GM11168 (cell line): ENCODE measurements at regions not wholly inside any gene's neighbourhood (a gene's known extent, or its start where the extent isn't known, plus 50 kb on each side); places are given as distances from the start of the nearest gene placed in this dataset.

Source experiments
- in situ Hi-C: fragments of 300-500 bp; cut with MboI; formaldehyde crosslinking; loops from one replicate; pipeline ENCODE4 v1.12.0; 2022; ENCODE audit warnings: low sequenced_read_pairs; ENCODE audit not compliant: unreplicated experiment

DNA sequence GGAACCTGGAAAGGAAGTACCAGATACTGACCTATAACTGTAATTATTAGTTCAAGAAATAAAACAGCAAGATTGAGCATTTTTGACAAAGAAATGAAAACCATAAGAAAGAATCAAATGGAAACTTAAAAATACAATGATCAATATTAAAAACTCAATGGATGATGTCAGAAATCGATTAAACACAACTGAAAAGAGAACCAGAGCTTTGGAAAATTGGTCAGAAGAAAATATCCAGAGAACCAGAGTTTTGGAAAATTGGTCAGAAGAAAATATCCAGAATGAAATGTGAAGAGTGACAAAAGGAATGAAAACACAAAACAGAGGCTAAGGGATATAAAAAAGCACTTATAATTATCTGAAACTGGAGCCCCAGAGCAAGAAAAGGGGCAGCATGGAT is 438.6 kb downstream of the AJAP1 start:
- in situ Hi-C loops, result no loop called here

DNA sequence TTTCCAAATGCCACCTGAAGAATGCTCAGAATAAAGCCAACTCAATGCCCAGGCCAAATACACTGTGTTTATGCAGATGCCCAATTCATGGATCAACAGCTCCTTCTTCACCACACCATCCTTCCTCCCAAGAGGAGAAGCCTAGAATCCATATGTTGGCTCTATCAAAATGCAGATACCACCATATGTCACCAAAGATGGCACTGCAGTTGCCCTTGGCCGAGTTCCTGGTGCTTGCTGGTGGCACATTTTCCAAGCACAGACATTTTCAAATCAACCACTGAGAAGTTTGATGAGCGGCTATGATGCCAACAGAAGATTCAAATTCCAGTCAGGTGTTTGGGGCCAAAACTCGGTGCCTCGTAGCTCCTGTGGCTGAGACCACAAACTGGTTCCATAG is 430.3 kb downstream of the AJAP1 start:
- in situ Hi-C loops, result no loop called here

DNA sequence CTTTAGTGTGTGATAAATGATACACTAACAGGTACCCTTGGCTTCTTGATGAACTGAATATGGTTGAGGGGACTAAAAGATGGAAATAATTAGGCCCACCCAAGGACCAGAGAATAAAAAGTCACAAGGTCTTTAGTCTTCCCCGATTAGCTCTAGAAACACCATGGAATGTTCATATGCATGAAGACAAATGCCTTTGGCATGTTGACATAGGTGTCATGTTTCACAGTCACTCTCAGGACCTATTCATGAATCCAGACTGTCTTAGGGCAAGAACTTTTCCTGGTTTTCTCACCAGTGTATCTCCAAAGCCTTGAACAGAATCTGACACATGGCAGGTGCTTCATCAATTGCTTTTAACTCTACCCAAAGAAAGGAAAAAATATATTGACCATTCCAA is 412.8 kb downstream of the AJAP1 start:
- in situ Hi-C loops, result no loop called here

DNA sequence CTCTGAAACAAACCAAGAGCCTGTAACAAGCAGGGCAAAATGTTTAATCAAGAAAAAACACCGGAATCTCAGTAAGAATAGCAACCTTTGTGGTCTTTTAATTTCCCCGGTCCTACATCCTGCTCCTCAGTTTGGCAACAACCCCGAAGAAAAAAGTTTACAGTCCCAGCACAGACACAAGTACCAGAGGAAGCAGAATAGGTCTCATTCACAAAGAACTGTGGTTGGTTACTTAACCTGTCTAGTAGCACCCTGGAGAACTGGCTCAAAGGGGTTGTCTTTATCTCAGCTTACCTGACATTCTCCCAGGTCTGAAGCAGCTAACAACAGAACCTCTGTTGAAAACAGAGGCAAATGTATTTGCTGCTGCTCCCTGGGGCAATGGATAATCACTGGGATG is 399.3 kb downstream of the AJAP1 start:
- in situ Hi-C loops, result no loop called here

DNA sequence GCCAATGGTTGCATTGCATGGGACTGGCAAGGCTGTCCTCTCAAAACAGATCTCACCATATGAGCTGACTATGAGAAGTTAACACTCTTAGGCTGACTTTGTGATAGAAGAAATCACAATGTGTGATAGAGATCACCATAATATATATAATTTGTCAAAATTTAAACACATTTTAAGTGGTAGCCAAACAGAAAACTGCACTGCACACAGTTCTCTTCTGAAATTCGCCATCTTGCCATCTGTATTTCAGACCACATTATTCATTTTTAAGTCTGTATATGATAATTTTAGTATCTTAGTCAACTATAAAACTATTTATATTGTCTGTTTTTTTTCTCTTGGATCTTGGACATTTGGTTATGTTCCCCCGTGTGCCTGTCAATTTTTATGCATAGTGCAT is 374.7 kb downstream of the AJAP1 start:
- in situ Hi-C loops, result no loop called here

DNA sequence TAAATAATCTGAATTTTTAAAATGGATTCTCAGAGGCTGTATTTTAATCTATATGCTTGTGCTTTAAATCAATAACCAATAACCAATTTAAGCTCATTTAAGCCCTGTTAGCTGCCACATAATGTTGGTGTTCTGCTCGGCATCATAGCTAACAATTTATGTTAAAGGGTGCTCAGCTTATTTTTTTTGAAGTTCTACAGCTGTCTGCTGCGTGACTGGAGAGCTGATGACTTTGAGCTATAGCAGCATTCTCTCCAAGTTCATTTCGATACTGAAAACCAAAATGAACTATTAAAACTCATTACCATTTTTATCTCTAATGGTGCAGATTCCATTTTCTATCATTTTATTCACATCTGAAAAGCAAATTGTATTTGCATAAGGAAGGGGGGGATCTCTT is 357.8 kb downstream of the AJAP1 start:
- in situ Hi-C loops, result no loop called here

DNA sequence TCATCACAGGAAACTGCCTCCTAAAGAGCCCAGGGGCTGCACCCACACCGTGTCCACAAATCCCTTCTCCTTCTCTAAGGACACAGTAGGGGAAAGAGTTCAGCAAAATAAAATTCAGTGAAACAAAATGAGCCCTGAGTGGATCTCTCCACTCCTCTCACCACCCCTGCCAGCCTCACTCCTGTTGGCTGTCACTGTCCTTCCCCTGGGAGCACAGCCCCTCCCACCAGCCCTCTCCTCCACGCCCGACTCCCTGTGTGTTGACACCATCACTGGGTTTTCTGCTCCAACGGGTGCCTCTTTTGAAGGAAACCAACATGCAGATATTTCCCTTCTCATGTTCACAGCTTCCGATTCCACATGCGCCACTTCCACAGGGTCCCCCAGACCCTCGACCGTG is 356.2 kb downstream of the AJAP1 start:
- in situ Hi-C loops, result no loop called here

DNA sequence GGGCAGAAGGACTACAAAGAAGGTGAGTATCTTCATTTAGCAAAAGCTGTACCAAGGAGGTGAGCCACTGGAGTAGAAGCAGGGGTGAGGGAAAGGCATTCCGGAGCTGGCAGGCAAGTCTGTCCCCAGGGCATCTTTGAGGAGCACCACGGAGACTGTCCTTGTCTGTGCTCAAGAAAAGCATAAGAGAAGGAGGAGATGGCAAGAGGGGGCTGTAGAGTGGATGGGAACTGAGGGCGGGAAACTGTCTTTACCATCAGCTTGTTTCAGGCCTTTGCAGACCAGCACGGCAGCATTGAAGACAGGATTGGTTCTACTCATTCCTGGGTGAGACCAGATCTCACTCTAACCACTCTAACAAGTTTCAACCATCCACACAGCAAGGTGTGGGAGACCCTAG is 355.8 kb downstream of the AJAP1 start:
- in situ Hi-C loops, result no loop called here

DNA sequence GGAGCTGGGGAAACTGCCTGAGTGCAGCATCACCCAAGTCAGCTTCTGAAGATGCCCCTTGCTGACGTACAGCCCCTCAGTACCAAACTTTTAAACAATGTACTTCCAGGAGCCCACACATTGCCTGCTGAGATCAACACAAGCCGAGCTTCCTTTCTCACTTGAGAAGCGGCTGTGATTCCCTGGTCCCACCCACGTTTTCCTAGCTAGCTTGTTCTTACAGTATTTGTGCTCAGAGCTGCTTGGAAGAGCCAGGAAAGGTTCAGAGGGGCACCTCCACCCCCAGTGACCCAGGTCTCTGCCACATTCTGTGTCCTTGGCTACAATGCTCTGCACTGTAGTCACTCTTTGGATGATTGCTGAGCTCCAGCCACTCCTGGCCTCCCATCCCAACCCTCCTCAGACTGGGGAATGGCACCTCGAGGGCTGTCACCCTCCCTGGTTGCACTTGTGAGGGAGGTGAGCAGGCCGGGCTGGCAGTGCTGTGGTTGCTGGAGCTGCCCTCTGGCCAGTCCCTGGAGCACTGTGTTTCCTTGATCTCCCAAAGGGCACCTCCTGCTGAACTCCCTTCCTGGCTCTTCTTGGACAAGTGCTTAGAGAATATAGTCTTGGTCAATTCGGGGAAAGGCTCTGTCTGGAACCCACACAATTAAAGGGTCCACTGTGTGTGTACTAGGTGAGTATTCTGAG is 355.1 kb downstream of the AJAP1 start:
- in situ Hi-C loops, result no loop called here

DNA sequence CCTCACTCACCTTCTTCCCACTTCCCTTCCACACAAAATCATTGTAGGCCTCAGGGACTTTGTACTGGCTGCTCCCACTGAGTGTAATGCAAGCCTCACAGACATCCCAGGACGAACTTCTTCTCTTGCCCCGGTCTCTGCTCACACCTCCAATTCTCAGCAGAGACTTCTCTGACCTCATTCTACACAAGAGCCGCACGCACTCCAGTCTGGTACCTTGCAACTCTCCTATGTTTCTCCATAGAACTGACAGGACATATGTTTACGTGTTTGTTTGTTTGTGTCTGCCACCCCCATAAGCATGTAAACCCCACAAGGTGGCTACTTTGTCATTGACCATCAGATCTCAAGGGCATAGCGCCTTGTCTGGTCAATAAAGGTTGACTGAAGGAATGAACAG is 350.8 kb downstream of the AJAP1 start:
- in situ Hi-C loops, result no loop called here

DNA sequence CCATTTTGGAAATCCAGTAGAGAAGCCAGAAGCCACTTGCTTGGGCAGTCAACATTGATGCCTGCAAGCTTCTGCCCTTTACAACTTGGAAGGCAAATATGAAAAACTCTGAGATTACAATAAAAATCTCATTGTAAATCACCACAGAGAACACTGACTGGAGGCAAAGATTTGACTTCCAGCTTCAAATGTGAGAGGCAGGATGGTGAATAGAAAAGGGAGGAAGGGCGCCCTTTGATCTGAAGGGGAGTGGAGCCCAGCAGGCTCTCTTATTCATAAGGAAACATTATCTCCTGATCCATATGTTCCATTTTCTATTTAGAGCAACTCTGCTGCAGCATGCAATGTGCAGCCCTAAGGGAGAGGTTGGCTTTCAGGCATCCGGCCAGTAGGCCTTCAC is 348.3 kb downstream of the AJAP1 start:
- in situ Hi-C loops, result no loop called here

DNA sequence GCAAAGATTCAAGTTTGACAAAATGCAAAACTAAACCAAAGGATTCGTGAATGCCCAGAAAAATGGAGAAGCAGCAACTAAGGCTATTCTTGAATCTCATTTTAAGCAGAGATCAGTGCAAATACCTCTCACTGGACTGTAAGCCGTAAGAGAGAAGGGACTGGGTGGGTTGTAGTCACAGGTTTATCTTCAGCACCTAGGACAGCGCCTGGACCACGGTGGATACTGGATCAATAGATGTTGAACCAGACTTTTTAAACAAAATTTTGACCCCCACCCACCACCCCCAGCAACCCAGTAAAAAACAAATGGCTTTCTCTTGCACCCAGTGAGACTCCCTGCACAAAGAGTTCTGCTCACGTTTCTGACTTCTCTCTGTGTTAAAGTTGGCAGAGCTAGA is 347.1 kb downstream of the AJAP1 start:
- in situ Hi-C loops, result no loop called here

DNA sequence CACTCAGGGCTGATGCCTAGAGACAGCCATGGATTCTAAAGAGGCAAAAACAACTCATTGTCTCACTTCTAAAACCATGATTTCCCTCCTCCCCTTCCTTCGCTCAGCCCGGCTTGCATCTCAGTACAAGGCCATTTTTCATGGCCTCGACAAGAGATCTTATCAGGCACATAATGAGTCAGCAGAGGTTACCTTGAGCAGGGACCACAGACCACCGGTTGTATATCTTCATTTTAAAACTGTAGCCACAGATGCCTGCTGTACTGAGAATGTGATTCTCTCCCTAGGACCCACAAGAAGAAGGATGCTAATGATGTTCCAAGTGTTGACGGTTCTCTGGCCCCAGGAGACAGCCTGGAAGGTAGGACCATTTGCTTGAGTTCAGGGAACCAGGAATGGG is 331.9 kb downstream of the AJAP1 start:
- in situ Hi-C loops, result no loop called here

DNA sequence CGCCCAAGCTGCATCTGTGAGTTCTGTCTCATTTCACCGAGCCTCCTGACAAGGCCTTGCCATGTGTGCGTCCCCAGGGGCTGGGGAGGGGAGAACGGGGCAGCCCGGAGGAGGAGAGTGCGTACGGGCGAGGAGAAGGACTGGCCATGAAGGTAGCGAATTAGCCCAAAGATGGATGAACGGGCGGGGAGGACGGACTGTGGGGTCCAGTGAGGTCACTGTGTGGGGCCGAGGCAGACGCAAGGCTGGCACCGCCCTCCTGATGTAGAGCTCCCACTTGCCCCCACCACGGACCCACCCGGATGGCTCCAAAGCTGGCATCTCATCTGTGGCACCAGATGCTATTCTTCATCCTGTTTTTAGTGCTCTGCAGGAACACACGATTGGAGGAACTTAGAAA is 330.4 kb downstream of the AJAP1 start:
- in situ Hi-C loops, result no loop called here

DNA sequence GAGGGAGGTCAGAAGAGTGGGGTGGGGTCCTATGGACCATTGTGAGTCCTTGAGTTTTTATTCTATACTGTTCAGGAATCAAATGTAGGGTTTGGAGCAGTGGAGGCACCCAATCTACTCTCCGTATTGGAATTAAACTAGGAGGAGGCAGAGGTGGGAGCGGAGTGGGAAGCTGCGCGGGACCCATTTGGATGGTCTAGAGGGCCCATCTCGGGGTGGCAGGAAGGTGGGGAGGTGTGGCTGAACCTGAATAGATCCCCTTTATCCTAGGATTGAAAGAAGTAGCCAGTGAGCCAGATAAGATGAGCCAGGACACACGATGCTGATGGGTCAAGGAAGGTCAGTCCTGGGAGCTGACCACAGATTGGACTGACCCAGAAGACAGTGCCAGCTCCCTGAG is 325.8 kb downstream of the AJAP1 start:
- in situ Hi-C loops, result no loop called here

DNA sequence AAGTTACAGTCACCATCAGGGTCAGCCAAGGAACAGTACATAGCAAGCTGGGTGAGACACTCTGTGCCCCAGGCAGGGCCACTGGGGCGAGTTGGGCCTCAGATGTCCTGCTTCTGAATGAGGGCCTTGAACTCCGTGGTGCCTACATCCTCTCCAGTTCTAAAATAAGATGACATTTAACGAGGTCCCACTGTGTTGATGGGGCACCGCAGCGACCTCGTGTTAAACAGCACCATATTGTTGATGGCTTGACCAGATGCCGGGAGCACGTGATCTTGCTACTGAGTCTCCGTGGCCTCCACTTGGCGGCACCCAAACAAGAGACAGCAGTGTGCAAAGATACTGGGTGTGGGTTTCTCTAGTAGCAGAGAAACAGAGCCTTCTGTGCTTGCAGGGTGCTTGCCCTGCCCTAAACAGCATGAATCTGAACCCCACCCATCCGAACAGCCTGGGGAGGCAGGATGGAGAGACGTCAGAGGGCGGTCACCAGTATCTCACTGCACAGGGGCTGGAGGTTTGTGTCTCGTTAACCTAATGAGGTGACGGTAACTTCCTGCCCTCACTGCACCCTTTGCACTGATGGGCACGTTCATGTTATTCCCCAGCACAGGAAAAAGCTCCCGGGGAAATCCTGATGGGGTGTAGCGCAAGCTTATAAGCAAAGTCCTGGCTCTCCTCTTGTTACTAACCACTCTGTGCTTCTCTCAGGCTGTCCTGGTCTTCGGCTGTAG is 324.4 kb downstream of the AJAP1 start:
- in situ Hi-C loops, result no loop called here

DNA sequence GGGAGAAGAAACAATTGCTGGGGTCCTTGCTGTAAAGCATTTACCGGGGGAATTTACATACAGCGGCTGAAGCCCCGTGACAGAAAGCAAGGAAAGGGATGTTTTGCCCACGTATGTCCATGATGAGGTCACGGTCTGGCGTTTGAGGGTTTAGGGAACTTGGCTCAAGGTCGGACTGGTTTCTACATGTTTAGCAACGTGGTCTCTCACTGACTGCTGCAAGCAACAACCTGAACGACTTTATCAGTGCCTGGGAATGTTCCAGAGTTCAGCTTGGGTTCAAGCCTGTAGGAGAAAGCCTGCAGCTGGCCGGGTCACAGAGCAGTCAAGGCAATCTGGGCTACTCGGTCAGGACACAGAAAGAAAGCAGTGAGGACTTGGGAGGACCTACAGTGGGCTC is 323.3 kb downstream of the AJAP1 start:
- in situ Hi-C loops, result no loop called here

DNA sequence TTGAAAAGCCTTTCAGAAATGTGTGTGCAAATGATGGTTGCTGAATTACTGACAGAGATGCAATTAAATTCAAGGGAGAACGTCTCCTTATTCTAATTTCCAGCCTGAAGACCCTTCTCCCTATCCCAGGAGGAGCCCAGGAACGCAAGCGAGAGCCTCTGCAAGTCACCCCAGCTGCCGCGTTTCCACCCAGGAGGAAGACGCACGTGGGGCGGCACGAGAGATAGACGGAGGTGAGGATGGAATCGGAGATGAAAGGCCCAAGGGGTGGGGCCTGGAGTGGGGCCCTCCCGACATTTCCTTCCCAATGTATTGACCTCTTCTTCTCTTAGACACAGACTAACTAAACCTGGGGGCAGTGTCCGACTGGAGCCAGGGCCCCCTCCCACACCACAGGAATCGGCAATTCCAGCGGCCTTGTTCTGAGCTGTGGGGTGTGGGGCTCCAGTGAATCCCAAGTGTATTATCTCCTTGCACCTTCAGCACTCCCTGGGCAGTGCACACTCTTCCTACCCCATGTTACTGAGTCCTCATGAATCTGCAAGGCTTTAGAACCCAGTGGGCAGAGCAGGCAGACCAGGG is 322.5 kb downstream of the AJAP1 start:
- in situ Hi-C loops, result no loop called here

DNA sequence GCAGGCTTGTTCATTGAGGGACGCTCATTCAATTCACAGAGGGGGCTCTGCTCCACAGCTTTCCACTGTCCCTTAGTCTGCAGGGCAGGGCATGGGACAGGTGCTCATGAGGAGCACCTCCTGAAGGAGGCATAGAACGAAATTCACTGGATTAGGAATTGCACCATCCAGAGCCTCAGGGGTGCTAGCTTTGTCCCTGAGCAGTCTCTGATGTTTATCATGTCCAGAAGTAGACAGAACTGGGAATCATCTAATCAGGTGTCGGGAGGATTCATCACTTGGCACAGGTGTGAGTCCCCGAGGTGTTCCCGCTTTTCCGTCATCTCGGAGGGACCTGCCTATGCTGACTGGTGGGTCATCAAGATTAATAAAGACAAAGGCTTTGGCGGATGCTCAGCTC is 321.4 kb downstream of the AJAP1 start:
- in situ Hi-C loops, result no loop called here

DNA sequence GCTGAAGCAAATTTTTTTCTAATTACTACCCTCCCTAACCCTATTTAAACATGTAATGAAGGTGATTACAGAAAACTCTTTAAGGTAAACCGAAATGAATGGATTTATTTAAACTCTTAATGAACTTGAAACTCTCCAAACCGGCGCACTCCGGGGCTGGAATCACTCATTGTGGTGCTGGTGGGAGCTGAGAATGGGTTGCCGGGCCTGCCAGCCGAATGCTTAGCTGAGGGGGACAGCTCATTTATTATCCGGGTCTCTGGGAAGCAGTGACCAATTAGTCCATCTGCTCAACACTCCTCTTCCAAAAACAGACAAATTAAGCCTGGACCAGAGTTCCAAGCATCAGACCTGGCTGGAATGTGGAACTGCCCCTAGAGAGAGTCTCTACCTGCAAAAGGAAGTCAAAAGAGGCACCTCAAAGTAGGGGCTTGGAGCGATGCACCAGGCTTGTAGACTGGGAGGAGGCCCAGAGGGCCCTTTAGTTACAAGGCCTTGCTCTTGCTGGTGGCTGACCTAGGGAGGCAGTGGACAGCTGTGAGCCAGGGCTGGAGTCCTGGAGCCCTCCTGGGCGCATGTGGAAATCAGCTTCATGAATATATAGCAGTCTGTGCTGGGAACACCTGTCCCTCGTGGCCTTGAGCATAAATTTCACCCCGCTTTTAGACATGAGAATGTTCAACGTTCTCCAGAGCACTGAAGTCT is 320.7 kb downstream of the AJAP1 start:
- in situ Hi-C loops, result no loop called here

DNA sequence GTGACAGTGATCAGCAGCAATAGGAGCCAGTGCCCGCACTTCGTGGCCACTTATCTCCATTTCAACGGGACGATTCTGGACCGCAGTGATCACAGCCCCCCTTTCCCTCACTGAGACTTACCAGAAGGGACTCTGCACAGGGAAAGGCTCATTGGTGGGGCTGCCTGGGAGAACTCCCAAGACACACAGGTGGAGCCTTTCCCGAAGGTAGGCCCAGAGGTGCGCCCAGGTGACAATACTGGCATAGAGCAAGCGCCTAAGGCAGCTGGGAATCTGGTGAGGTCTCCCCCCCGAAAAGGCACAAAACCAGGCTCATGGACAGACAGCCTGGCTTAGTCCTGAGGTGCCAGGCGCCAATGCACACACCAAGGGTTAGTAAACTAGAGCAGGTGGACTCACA is 318.9 kb downstream of the AJAP1 start:
- in situ Hi-C loops, result no loop called here
